IMR-90 (cell line): ENCODE measurements at regions not wholly inside any gene's neighbourhood (a gene's known extent, or its start where the extent isn't known, plus 50 kb on each side); places are given as distances from the start of the nearest gene placed in this dataset.

ENCODE experiments used
- ATAC-seq: fragments of 200-7000 bp; cut with Tn5 transposase; 2 replicates; pipeline ENCODE4 v1.9.1; 2020; ENCODE audit warnings: low read depth, mild to moderate bottlenecking, moderate library complexity
- BruUV-seq: library from RNA; stranded (reverse); fragments of 400-500 nt; replicated peaks from 2 replicates; lab custom pipeline; 2021; lab: Mats Ljungman, UMichigan
- CTCF ChIA-PET: fragments of 300-600 bp; formaldehyde crosslinking; extraction: SDS; loops from one replicate; lab custom pipeline; 2021; ENCODE audit warnings: antibody characterized with exemption; lab: Yijun Ruan, JAX
- POLR2A ChIA-PET: fragments of 300-600 bp; sonication (Branson Sonifier 250); formaldehyde crosslinking; loops from one replicate; lab custom pipeline; 2022; ENCODE audit warnings: antibody characterized with exemption; ENCODE audit not compliant: unreplicated experiment; lab: Charles Lee
- DNase-seq: peaks from one replicate; pipeline ENCODE4 v3.0.0; 2013
- H2AFZ ChIP-seq: replicated peaks from 2 replicates; pipeline ENCODE3; 2013; ENCODE audit warnings: low read length, mild to moderate bottlenecking; ENCODE audit not compliant: poor library complexity
- H2AK5ac ChIP-seq: 2 replicates; pipeline ENCODE4 v1.6.1; 2013; ENCODE audit warnings: low read depth, low read length, inconsistent platforms
- H2AK9ac ChIP-seq: replicated peaks from 2 replicates; pipeline ENCODE3; 2013; ENCODE audit warnings: mild to moderate bottlenecking, low read depth, low read length, moderate library complexity; ENCODE audit not compliant: poor library complexity
- H2BK120ac ChIP-seq: 2 replicates; pipeline ENCODE4 v1.6.1; 2013; ENCODE audit warnings: low read depth, low read length, inconsistent platforms
- H2BK15ac ChIP-seq: 3 replicates; pipeline ENCODE4 v1.6.1; 2013; ENCODE audit warnings: low read depth, low read length, inconsistent platforms
- H2BK20ac ChIP-seq: 2 replicates; pipeline ENCODE4 v1.6.1; 2013; ENCODE audit warnings: low read depth, mild to moderate bottlenecking, inconsistent platforms, low read length, moderate library complexity
- H2BK5ac ChIP-seq: 2 replicates; pipeline ENCODE4 v1.6.1; 2013; ENCODE audit warnings: mild to moderate bottlenecking, low read depth, low read length, inconsistent platforms; ENCODE audit not compliant: poor library complexity, severe bottlenecking
- H3K14ac ChIP-seq: replicated peaks from 2 replicates; pipeline ENCODE4 v1.6.1; 2013; ENCODE audit warnings: low read depth, low read length, inconsistent platforms
- H3K18ac ChIP-seq: 2 replicates; pipeline ENCODE4 v1.6.1; 2013; ENCODE audit warnings: low read depth, low read length, control low read depth
- H3K23ac ChIP-seq: 2 replicates; pipeline ENCODE4 v1.6.1; 2013; ENCODE audit warnings: low read depth, low read length, inconsistent platforms
- H3K27ac ChIP-seq: 2 replicates; pipeline ENCODE4 v1.5.1; 2013; ENCODE audit warnings: mild to moderate bottlenecking, control low read depth, low read length; ENCODE audit not compliant: insufficient read depth
- H3K27me3 ChIP-seq: 2 replicates; pipeline ENCODE4 v1.6.1; 2013; ENCODE audit warnings: low read length; ENCODE audit not compliant: control insufficient read depth, insufficient read depth
- H3K36me3 ChIP-seq: 2 replicates; pipeline ENCODE4 v1.6.1; 2013; ENCODE audit warnings: low read length, mixed read lengths; ENCODE audit not compliant: control insufficient read depth, insufficient read depth
- H3K4ac ChIP-seq: 2 replicates; pipeline ENCODE4 v1.6.1; 2013; ENCODE audit warnings: low read depth, low read length, inconsistent platforms
- H3K4me1 ChIP-seq: 2 replicates; pipeline ENCODE4 v1.6.1; 2013; ENCODE audit warnings: low read length, mixed read lengths; ENCODE audit not compliant: control insufficient read depth, insufficient read depth
- H3K4me2 ChIP-seq: 2 replicates; pipeline ENCODE4 v1.6.1; 2013; ENCODE audit warnings: low read depth, mild to moderate bottlenecking, control low read depth, low read length, moderate library complexity
- H3K4me3 ChIP-seq: 2 replicates; pipeline ENCODE4 v1.5.1; 2013; ENCODE audit warnings: low read depth, mild to moderate bottlenecking, control low read depth, low read length, moderate library complexity; ENCODE audit not compliant: insufficient read depth
- H3K56ac ChIP-seq: 2 replicates; pipeline ENCODE4 v1.6.1; 2013; ENCODE audit warnings: low read length, inconsistent platforms; ENCODE audit not compliant: insufficient read depth; ENCODE audit errors: extremely low read depth
- H3K79me1 ChIP-seq, 2 experiments: 2 replicates each; pipeline ENCODE4 v1.6.1; 2013; ENCODE audit warnings: low read length in 2 of 2, inconsistent platforms in 1 of 2, low read depth in 1 of 2
- H3K9ac ChIP-seq: 2 replicates; pipeline ENCODE4 v1.6.1; 2013; ENCODE audit warnings: low read depth, low read length, control low read depth
- H3K9me1 ChIP-seq: 2 replicates; pipeline ENCODE4 v1.6.1; 2013; ENCODE audit warnings: low read length, inconsistent platforms; ENCODE audit not compliant: insufficient read depth
- H3K9me3 ChIP-seq: 2 replicates; pipeline ENCODE4 v1.6.1; 2013; ENCODE audit warnings: low read length; ENCODE audit not compliant: control insufficient read depth, insufficient read depth
- H4K20me1 ChIP-seq: 2 replicates; pipeline ENCODE4 v1.6.1; 2013; ENCODE audit warnings: low read length, inconsistent platforms; ENCODE audit not compliant: insufficient read depth
- H4K5ac ChIP-seq: 2 replicates; pipeline ENCODE4 v1.6.1; 2013; ENCODE audit warnings: mild to moderate bottlenecking, low read depth, low read length, control low read depth
- H4K8ac ChIP-seq, 2 experiments: 2 replicates each; pipeline ENCODE4 v1.6.1; 2013; ENCODE audit warnings: low read depth in 2 of 2, low read length in 2 of 2, control low read depth in 1 of 2, inconsistent platforms in 1 of 2
- H4K91ac ChIP-seq: 2 replicates; pipeline ENCODE4 v1.6.1; 2013; ENCODE audit warnings: low read depth, low read length, inconsistent platforms; ENCODE audit not compliant: insufficient read depth
- RFX5 ChIP-seq: IDR thresholded peaks from 2 replicates; pipeline ENCODE4 v1.8.0; 2012; ENCODE audit warnings: low read depth, mild to moderate bottlenecking, low read length, moderate library complexity
- WGBS, 2 experiments: methylation state at CpG; one replicate each; pipeline versions ENCODE4 v1.1.5 to v1.1.7; 2013; ENCODE audit warnings: missing lambda C conversion rate in 2 of 2; ENCODE audit not compliant: insufficient read length in 1 of 2; ENCODE audit errors: extremely low coverage in 2 of 2; 5-methylcytosine and 5-hydroxymethylcytosine counted together
- dilution Hi-C: fragments of 300-500 bp; cut with HindIII; formaldehyde crosslinking; loops from one replicate; pipeline ENCODE4 v1.14.3; 2018; ENCODE audit warnings: low sequenced_read_pairs; ENCODE audit not compliant: unreplicated experiment
- in situ Hi-C: fragments of 300-500 bp; cut with MboI; formaldehyde crosslinking; loops from 3 replicates; pipeline ENCODE4 v1.14.3; 2019; ENCODE audit warnings: low sequenced_read_pairs, inconsistent platforms, mixed read lengths
- intact Hi-C: fragments of 100-400 bp; cut with micrococcal nuclease; formaldehyde crosslinking; loops from 2 replicates; pipeline ENCODE4 v1.10.0; 2022

GRCh38 chr11:131204765-131205380 is 165.5 kb upstream of the NTM start:
- H3K56ac ChIP-seq, result no peak overlapping the region
- BruUV-seq, result no TSS peak
- no peak for ATAC-seq
- no peak overlapping the region for H3K4ac ChIP-seq
- no peak overlapping the region for H3K18ac ChIP-seq
- dilution Hi-C loops, result no loop called here
- H3K79me1 ChIP-seq, result no peaks in the 10 kb centered on the region
- TF ChIP-seq RFX5, result no peak
- in situ Hi-C loops, result no loop called here
- no peaks in the 10 kb centered on the region for H3K9me3 ChIP-seq
- H3K9ac ChIP-seq, result no peak overlapping the region
- H3K9me1 ChIP-seq, result no peaks in the 10 kb centered on the region
- no peak overlapping the region for H2BK20ac ChIP-seq
- H2AK5ac ChIP-seq, result no peak overlapping the region
- peaks cover 9% of the 10 kb centered on the region for H3K27me3 ChIP-seq
- no peak overlapping the region for H2BK120ac ChIP-seq
- DNase-seq, result no peak
- no peak overlapping the region for H4K5ac ChIP-seq
- peak overlapping the region; percentile 18 for H2AFZ ChIP-seq
- no peak overlapping the region for H3K23ac ChIP-seq
- intact Hi-C loops, result no loop called here
- H3K4me2 ChIP-seq, result no peak overlapping the region
- H2BK15ac ChIP-seq, result no peak overlapping the region
- no peak overlapping the region for H4K8ac ChIP-seq
- H3K4me1 ChIP-seq, result no peaks in the 10 kb centered on the region
- no peak overlapping the region for H2AK9ac ChIP-seq
- H3K27ac ChIP-seq, result no peak overlapping the region
- no peaks in the 10 kb centered on the region for H4K20me1 ChIP-seq
- ChIA-PET POLR2A (no interaction called here), CTCF (interaction anchor here (1.0 kb wide), 1 partner anchor 134 kb away, joined by 4 read pairs; no protein-coding TSS in a partner anchor)
- no peak overlapping the region for H2BK5ac ChIP-seq
- H3K4me3 ChIP-seq, result no peak overlapping the region
- no peaks in the 10 kb centered on the region for H3K36me3 ChIP-seq
- 26% methylated on average over 3 of the region's 11 CpGs; no CpG with 5 or more reads in 1 of the 2 experiments for WGBS, 2 experiments
- H4K91ac ChIP-seq, result no peak overlapping the region
- H3K14ac ChIP-seq, result no peak overlapping the region
